Uterus (tissue), 3 donors: ENCODE measurements at regions not wholly inside any gene's neighbourhood (a gene's known extent, or its start where the extent isn't known, plus 50 kb on each side); places are given as distances from the start of the nearest gene placed in this dataset.
A peak's percentile ranks its signal among the peaks of the same experiment; 100 is the strongest.

Experiments
- DNase-seq, 2 donors: peaks; one replicate each; pipeline ENCODE4 v3.0.0-alpha.2; 2019 to 2020
- H3K27ac ChIP-seq, 2 donors: fragments of 200-600 bp; sonication (generic); 1 replicate in 1 of 2; 2 replicates in 1 of 2; pipeline ENCODE4 v1.5.1; 2016 to 2018
- H3K27me3 ChIP-seq, 2 donors: fragments of 200-600 bp; sonication (generic); one replicate each; pipeline ENCODE4 v1.5.1; 2018 to 2019; ENCODE audit warnings: control low read depth in 1 of 2
- H3K36me3 ChIP-seq, 2 donors: fragments of 200-600 bp; sonication (generic); one replicate each; pipeline ENCODE4 v1.5.1; 2019; ENCODE audit warnings: control low read depth in 1 of 2
- H3K4me1 ChIP-seq, 2 donors: fragments of 200-600 bp; sonication (generic); one replicate each; pipeline ENCODE4 v1.5.1; 2018 to 2019; ENCODE audit warnings: control low read depth in 1 of 2
- H3K4me3 ChIP-seq, 2 donors: fragments of 200-600 bp; sonication (generic); 1 replicate in 1 of 2; 2 replicates in 1 of 2; pipeline ENCODE4 v1.5.1; 2018 to 2019; ENCODE audit warnings: mild to moderate bottlenecking in 1 of 2
- H3K9me3 ChIP-seq, 2 donors: fragments of 200-600 bp; sonication (generic); one replicate each; pipeline ENCODE4 v1.5.1; 2019; ENCODE audit warnings: control low read depth in 1 of 2
- POLR2A ChIP-seq, 2 donors: fragments of 450-650 bp; IDR thresholded peaks; one replicate each; pipeline ENCODE4 v1.6.1; 2016; ENCODE audit warnings: antibody characterized with exemption in 2 of 2, mild to moderate bottlenecking in 1 of 2, moderate library complexity in 1 of 2
- intact Hi-C: fragments of 100-400 bp; cut with DNase I; formaldehyde crosslinking; loops from one replicate; pipeline ENCODE4 v1.15.1; 2023; ENCODE audit warnings: low total_unique reads
- TF ChIP-seq, protein P1 (sequence below), 4 experiments: fragments of 200-600 bp in 2 of 4; fragments of 450-650 bp in 2 of 4; sonication (generic) in 2 of 4; IDR thresholded peaks; one replicate each; pipeline ENCODE4 v1.5.1; 2016 to 2019; ENCODE audit warnings: antibody characterized with exemption in 4 of 4, mild to moderate bottlenecking in 2 of 4, moderate library complexity in 1 of 4
- donor health status: DM: yes; HTN: yes; CAD: no.

DNA sequence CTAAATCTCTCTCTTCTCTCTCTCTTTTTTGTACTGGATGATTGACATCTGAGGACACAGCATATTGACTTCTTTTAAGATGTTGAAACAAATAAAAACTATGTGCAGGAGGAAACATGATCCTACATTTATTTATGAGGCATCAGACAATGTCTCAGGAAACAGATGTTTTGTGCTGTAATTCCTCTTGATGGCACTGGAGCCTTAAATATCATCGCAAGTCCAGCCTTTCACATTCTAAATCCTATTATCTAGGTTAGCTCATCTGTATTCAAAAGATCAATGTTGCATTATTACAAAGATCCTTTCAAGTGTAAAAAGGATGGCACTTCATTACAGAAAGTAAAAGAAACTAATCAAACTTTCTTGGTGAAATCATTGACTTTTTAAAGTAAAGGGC is 63.9 kb downstream of the MAT2B start:
- no peak for DNase-seq
- TF ChIP-seq POLR2A (IDR thresholded peaks at IDR 0.05), result no peak
- TF ChIP-seq, protein P1, sequence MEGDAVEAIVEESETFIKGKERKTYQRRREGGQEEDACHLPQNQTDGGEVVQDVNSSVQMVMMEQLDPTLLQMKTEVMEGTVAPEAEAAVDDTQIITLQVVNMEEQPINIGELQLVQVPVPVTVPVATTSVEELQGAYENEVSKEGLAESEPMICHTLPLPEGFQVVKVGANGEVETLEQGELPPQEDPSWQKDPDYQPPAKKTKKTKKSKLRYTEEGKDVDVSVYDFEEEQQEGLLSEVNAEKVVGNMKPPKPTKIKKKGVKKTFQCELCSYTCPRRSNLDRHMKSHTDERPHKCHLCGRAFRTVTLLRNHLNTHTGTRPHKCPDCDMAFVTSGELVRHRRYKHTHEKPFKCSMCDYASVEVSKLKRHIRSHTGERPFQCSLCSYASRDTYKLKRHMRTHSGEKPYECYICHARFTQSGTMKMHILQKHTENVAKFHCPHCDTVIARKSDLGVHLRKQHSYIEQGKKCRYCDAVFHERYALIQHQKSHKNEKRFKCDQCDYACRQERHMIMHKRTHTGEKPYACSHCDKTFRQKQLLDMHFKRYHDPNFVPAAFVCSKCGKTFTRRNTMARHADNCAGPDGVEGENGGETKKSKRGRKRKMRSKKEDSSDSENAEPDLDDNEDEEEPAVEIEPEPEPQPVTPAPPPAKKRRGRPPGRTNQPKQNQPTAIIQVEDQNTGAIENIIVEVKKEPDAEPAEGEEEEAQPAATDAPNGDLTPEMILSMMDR (IDR thresholded peaks at IDR 0.05), result peak in 2 of 4 experiments; percentile 13 to 15
- Histone ChIP-seq H3K36me3 (no peaks in the 10 kb centered on the region), H3K4me3 (no peak overlapping the region), H3K27ac (no peak overlapping the region), H3K27me3 (no peaks in the 10 kb centered on the region), H3K4me1 (no peaks in the 10 kb centered on the region), H3K9me3 (no peaks in the 10 kb centered on the region)
- intact Hi-C loops, result no loop called here

DNA sequence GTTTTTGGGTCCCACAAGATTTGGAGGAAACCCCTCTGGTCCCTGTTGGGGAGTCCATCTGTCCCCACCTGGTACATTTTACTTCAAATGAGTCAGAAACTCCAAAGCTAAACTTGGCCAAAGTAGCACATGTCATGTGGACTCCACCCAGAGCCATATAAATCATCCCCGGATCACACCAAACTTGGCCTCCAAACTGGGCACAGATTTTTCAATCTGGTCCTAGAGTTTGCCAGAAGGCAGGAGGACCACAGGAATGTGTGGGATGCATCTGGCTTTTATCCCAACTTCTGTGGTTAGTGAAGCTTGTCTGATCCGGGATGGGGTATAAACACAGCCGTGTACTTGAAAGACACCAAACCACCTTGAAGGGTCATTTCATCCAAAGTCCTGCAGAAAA is 66.3 kb downstream of the MAT2B start:
- no peak for DNase-seq
- Histone ChIP-seq H3K4me1 (no peaks in the 10 kb centered on the region), H3K27ac (no peak overlapping the region), H3K9me3 (no peaks in the 10 kb centered on the region), H3K4me3 (no peak overlapping the region), H3K27me3 (no peaks in the 10 kb centered on the region), H3K36me3 (no peaks in the 10 kb centered on the region)
- intact Hi-C loops, result no loop called here
- TF ChIP-seq, protein P1 (IDR thresholded peaks at IDR 0.05), result no peak
- no peak for TF ChIP-seq POLR2A (IDR thresholded peaks at IDR 0.05)

DNA sequence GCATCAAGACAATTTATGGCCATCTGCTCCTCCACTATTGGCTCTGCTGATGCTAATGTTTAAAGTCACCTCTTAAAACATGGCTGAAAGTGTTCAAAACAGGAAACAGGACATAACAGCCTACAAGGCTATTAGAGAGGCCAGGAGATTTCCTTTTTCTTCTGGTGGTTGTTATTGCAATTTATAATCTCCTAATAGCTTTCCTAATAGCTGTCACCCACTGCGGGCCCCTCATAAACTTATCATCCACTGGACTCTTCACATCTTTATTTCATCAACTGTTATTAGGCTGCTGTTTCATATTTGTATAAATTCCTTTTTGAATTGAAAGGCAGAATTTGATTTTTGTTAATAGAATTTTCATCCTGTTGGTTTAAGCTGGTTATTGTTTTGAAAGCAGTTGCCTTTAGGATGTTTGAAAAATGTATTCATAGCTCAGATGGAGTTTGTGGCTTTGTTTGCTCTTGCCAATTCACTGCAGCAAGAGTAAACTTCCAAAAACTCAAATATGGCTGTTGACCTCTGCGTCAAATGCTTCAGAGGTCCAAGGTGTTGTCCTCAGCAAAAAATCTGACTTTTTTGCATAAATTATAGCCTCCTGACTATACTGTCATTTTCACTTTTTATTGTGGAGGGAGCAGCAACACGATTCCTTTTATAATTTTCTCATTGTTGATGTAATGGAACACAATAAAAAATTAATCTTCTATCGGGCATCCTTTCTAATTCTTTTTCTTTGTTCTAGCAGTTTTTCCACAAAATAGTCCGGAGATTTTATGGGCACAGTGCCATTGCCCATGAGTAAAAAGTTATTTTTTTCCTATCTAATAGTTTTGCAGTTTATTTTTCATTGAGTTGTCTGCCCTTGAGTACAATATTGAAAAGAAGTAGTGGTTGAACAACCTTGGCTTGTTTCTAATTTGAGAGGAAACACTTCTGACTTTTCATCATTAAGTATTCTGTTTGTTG is 69.3 kb downstream of the MAT2B start:
- no peak for DNase-seq
- Histone ChIP-seq H3K27ac (no peak overlapping the region), H3K4me1 (no peaks in the 10 kb centered on the region), H3K36me3 (no peaks in the 10 kb centered on the region), H3K27me3 (no peaks in the 10 kb centered on the region), H3K4me3 (no peak overlapping the region), H3K9me3 (no peaks in the 10 kb centered on the region)
- TF ChIP-seq, protein P1 (IDR thresholded peaks at IDR 0.05), result no peak
- no peak for TF ChIP-seq POLR2A (IDR thresholded peaks at IDR 0.05)
- intact Hi-C loops, result no loop called here

DNA sequence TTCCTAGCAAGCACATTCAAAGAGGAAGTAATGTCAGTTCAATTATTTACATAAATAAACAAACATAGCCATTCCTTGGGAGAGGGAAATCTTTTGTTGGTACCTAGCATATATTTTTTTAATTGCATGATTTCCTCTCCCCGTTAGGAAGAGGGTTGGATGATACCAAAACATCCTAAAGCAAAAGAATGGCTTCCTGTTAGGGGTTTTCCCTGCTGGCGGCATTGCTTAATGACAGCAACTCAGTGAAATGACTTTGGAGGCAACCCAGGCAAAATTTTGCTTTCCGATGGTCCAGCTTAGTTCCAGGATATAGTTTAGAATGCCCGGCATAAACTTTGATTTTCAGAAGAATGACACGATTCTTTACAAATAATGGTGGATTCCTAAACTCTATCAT is 73.2 kb downstream of the MAT2B start:
- Histone ChIP-seq H3K27ac (no peak overlapping the region), H3K4me1 (no peaks in the 10 kb centered on the region), H3K9me3 (no peaks in the 10 kb centered on the region), H3K36me3 (no peaks in the 10 kb centered on the region), H3K4me3 (no peak overlapping the region), H3K27me3 (no peaks in the 10 kb centered on the region)
- TF ChIP-seq POLR2A (IDR thresholded peaks at IDR 0.05), result no peak
- TF ChIP-seq, protein P1 (IDR thresholded peaks at IDR 0.05), result no peak
- DNase-seq, result no peak
- intact Hi-C loops, result no loop called here

DNA sequence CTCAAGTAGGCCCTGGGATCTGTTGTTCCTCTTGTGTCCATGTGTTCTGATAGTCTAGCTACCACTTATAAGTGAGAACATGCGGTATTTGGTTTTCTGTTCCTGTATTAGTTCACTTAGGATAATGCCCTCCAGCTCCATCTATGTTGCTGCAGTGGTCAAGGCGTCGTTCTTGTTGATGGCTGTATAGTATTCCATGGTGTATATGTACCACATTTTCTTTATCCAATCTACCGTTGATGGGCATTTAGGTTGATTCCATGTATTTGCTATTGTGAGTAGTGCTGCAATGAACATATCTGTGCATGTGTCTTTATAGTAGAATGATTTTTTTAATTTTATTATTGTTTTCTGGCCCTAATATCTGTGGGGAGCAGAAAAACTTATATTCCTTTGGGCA is 74.3 kb downstream of the MAT2B start:
- H3K4me1 ChIP-seq, result no peaks in the 10 kb centered on the region
- intact Hi-C loops, result no loop called here
- TF ChIP-seq, protein P1 (IDR thresholded peaks at IDR 0.05), result no peak
- no peak for TF ChIP-seq POLR2A (IDR thresholded peaks at IDR 0.05)
- DNase-seq, result no peak
- H3K27me3 ChIP-seq, result no peaks in the 10 kb centered on the region
- H3K4me3 ChIP-seq, result no peak overlapping the region
- H3K27ac ChIP-seq, result no peak overlapping the region
- H3K36me3 ChIP-seq, result no peaks in the 10 kb centered on the region
- H3K9me3 ChIP-seq, result no peaks in the 10 kb centered on the region
